SU-DHL-6 (cell line): ENCODE measurements at regions not wholly inside any gene's neighbourhood (a gene's known extent, or its start where the extent isn't known, plus 50 kb on each side); places are given as distances from the start of the nearest gene placed in this dataset.

ENCODE experiments used
- EZH2phosphoT487 ChIP-seq: fragments of 200-600 bp; sonication (generic), shearing (Covaris generic); conservative IDR thresholded peaks from 2 replicates; pipeline ENCODE4 v1.6.1; 2018; ENCODE audit warnings: mild to moderate bottlenecking, antibody characterized with exemption, low read length, moderate library complexity, mixed read lengths
- TF ChIP-seq, protein P1 (sequence below): fragments of 200-600 bp; sonication (generic); IDR thresholded peaks from one replicate; pipeline ENCODE4 v1.5.1; 2017; ENCODE audit warnings: antibody characterized with exemption, mild to moderate bottlenecking, low read length, moderate library complexity; ENCODE audit not compliant: insufficient read depth, poor library complexity, severe bottlenecking

DNA sequence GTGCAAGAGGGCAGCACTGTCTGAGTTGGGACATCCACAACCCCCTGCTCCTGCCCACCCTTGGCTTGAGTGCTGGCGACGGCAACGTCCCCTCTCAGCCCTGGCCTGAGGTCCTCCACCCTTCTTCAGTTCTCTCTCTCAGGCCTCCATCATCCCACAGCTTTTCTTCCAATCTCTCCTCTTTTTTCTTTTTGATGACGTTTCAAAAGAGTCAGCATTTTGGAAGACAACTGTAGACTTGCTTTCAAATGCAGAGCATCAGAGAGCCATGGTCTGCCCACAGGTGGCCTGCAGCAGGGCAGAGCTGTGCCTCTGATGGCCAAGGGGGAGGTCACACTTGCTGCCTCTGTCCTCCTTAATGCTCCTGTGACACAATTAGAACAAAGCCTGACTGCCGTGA is 775.4 kb downstream of the KCNJ18 start:
- TF ChIP-seq, protein P1, sequence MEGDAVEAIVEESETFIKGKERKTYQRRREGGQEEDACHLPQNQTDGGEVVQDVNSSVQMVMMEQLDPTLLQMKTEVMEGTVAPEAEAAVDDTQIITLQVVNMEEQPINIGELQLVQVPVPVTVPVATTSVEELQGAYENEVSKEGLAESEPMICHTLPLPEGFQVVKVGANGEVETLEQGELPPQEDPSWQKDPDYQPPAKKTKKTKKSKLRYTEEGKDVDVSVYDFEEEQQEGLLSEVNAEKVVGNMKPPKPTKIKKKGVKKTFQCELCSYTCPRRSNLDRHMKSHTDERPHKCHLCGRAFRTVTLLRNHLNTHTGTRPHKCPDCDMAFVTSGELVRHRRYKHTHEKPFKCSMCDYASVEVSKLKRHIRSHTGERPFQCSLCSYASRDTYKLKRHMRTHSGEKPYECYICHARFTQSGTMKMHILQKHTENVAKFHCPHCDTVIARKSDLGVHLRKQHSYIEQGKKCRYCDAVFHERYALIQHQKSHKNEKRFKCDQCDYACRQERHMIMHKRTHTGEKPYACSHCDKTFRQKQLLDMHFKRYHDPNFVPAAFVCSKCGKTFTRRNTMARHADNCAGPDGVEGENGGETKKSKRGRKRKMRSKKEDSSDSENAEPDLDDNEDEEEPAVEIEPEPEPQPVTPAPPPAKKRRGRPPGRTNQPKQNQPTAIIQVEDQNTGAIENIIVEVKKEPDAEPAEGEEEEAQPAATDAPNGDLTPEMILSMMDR, result no peak
- TF ChIP-seq EZH2phosphoT487, result no peak
